Fibroblast of skin of right quadriceps (primary cell): ENCODE measurements at regions not wholly inside any gene's neighbourhood (a gene's known extent, or its start where the extent isn't known, plus 50 kb on each side); places are given as distances from the start of the nearest gene placed in this dataset.

Source experiments
- DNase-seq: peaks from one replicate; pipeline ENCODE4 v3.0.0-alpha.2; 2013

GRCh38 chr2:238638982-238639628 is 208.8 kb upstream of the TWIST2 start:
- DNase-seq, result no peak

GRCh38 chr2:238640486-238640885 is 207.4 kb upstream of the TWIST2 start:
- no peak for DNase-seq

DNA sequence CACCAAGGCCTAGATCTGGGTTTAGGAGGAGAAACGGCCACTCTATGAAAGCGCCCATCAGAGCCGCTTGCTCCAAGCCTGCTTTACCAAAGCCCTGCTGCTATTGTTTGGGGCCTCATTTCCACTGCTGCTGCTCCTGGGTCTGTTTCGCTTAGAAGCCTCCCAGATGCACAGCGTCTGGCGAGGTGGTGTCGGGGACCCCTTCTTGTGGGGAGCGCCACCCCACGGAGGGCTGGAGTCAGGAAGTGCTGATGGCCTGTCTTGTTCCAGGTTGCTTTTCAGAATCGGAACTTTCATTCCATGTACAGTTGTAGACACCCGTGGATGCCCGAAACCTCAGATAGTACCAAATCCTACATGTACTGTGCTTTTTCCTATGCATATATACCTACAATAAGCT is 204.9 kb upstream of the TWIST2 start:
- DNase-seq, result no peak

GRCh38 chr2:238643400-238643907 is 204.4 kb upstream of the TWIST2 start:
- no peak for DNase-seq

DNA sequence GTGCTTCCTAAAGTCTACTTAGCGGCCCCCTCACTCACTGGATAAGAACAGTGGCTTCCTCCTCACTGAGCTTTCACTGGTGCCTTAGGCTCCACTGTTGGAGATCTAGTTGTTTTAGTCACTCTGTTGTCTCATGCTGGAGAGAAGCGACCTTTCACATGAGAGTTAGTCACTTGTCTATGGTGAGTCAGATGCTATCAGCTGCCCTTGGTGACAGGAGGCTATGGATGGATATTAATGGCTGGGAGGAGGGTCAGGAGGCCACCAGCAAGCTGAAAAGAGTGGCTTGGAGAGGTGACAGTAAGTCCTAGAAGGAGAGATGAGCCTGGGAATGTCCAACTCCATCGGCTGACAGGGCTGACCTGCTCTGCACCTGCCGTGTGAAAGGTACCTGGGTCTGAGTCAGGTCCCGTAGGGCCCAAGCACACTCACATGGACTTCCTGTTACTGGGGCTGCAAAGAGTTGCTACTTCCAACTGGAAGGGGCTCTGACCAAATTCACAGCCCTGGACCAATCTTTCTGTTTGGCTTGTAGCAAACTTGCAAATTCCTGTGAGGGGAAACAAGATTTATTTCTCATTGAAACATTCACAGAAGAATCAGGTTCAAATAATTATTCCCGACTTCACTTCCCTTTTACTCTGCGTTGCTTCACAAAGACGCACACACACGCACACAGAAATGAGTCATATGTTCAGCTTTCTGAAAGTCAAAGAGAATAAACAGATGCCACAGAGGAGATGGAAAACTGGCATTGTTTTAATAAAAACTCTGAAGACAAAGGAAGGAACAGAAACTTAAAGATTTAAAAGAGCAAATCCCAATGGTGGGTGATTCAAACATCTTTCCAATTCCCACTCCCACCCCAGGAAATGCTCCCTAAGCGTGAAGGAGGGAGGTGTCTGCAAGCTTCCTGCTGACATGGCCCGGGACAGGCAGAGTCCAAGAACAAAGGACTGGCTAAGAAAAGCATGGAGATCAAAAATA is 203.5 kb upstream of the TWIST2 start:
- peak; percentile 89 for DNase-seq

DNA sequence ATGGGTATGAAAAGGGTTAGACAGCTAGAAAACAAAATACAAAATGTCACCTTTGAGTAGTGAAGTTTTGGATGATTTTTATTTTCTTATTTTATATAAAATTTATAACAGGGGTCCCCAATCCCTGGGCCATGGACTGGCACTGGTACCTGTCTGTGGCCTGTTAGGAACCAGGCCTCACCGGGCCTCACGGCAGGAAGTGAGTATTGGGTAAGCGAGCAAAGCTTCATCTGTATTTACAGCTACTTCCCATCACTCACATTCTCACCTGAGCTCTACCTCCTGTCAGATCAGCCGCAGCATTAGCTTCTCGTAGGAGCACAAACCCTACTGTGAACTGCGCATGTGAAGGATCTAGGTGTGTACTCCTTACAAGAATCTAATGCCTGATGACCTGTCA is 202.8 kb upstream of the TWIST2 start:
- DNase-seq, result no peak

DNA sequence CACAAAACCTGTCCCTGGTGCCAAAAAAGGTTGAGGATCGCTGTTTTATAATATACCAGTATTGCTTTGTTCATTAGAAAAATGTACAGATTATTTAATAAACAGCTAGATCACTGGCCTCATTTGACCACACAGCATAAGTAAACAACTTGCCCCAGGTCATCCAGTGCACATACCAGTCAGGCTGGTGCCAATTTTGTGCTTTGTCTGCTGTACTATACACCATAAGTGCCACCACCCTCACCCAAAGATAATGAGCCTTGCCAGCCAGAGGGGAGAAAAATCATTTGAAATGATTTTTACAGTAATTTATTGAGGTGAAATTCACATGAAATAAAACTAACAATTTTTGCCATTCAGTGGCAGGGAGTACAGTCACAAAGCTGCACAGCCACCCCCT is 202.2 kb upstream of the TWIST2 start:
- no peak for DNase-seq

DNA sequence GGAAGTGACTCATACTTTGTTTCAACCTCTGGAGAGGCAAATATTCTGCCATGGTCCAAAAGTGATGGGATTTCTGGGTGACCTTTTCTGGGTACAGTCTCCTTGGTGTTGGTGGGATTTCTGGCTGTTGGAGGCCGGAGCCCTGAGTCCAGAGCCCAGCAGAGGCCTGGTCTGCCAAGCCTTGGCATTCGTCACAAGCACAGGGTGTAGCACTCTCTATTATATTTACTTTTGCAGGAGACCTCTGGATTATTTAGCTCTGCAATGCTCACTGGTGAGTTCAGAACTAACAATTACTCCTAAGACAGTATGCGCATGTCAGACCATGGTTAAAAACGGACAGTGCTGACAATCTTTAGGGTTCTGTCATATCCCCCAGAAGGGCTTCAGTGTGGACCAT is 201.6 kb upstream of the TWIST2 start:
- DNase-seq, result no peak

GRCh38 chr2:238646803-238647202 is 201.1 kb upstream of the TWIST2 start:
- no peak for DNase-seq

DNA sequence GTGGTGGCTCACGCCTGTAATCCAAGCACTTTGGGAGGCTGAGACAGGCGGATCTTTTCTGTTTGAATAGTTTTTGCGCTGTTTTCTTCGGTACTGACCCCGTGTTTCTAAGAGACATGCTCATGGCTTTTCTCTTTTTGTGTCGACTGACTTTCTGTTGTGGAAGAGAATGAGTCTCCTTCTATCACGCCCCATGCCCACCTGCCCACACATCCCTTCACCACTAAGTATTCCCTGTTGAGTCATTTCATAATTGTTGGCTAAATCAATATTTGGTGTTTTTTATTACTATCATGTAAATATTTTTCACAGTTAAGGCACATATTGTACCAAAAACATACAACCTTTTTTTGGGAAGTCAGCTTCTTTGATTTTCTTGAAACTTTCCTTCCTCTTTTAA is 198.8 kb upstream of the TWIST2 start:
- DNase-seq, result no peak

DNA sequence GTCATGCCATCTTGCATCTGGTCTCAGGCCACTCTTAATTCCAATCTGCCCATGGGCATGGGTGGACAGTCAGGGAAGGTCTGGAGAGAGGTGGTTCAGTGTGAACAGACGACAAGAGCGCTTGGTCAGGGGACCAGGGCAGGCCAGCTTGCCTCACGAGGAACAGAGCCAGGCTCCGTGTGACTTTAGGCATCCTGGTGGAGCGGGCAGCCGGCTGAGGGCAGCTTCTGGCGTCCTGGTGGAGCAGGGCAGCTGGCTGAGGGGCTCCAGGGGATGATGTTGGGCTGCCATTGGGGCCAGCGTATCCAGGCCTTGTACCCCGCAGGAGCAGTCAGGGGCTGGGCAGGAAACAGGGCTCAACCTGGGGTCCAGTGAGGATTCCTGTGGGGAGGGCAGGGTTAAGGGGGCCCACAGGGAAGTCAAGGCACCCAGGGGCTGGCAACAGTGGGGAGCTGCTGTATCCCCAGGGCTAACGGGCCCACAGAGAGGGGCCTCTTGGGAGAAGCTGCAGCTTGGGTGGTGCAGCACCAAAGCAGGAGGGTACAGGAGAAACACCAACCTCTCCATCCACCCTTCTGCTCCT is 197.9 kb upstream of the TWIST2 start:
- DNase-seq, result no peak

- DNase-seq, result no peak
These were observed 197.3 kb upstream of the TWIST2 start for GRCh38 chr2:238650536-238650935.

GRCh38 chr2:238651306-238652052 is 196.4 kb upstream of the TWIST2 start:
- no peak for DNase-seq

DNA sequence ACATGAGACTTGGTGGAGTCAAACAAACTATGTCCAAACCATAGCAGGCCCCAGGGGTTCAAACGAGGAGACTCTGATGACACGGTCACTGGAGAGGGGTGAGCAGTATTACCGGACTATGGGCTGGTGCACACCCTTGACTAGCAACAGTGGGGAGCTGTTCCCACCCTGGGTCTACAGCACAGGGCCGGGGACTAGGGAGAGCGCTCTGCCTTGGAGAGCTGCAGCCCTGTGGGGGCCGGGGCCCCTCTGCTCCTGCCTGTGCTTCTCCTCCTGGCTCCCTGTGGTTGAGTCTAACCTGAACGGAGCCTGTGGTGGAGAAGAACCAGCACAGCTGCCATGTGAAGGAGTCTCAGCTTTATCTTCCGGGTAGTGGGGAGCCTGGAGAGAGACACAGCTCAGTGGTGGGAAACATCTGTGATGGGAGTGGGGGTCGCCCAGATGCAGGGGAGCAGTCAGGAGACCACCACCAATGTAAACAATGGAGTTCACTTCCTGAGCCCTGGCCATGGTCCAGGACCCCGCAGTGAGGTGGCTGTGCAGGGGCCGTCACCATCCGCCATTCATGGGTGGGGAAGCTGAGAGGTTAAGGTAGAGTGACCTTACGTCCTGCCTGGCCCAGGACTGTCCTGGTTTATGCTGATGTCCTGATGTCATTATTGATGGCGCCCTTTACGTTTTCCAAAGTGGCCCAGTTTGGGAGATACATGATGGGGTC is 195.7 kb upstream of the TWIST2 start:
- DNase-seq, result no peak

DNA sequence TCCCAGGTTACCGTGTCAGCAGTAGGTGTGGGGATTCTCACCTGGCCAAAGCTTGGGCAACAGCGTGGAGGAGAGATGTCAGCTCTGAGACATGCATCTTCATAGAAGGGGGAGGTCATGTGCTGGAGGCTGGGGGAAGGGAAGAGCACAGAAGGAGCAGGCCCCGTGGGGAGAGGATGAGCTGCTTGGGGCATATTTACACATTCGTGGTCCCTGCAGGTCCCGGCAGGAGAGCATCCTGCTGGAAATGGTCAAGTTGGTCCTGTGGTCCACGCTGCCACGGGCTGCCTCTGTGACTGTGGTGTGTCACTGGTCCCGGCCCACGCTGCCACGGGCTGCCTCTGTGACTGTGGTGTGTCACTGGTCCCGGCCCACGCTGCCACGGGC is 195.1 kb upstream of the TWIST2 start:
- DNase-seq, result no peak

DNA sequence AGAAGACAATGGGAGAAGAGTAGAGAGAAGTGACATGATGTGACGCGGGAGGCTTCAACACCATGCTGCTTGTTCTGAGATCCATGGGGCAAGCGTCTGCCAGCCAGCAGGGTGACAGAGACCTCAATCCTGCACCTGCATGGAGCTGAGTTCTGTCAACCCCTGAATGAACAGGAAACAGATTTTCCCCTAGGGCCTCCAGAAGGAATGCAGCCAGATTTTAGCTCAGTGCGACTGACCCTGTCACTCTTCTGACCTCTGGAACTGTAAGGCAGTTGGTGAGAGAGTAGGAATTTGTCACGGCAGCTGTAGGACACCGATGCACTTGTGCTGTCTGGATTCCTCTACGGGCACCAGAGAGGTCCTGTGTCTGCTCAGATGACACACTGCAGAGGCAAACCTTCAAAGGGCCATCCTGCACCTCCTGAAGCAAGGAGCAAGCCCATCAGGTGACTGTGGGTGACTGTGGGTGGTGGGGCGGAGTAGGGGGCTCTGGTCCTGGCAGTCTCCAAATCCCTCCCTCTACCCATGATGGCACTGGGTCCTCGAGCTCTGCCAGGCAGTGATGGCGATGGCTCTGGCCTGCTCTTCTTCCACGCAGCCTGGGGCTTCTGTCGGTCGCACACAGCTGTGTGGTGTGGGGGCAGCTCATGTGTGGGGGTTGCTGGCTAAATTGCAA is 194.3 kb upstream of the TWIST2 start:
- no peak for DNase-seq

GRCh38 chr2:238654479-238655197 is 193.2 kb upstream of the TWIST2 start:
- DNase-seq, result no peak

- DNase-seq, result no peak
These were observed 192.6 kb upstream of the TWIST2 start for GRCh38 chr2:238655198-238655860.

- no peak for DNase-seq
These were observed 191.7 kb upstream of the TWIST2 start for GRCh38 chr2:238655974-238656722.
